Left cardiac atrium (tissue), 4 donors: ENCODE measurements at regions not wholly inside any gene's neighbourhood (a gene's known extent, or its start where the extent isn't known, plus 50 kb on each side); places are given as distances from the start of the nearest gene placed in this dataset.

Experiments used
- ATAC-seq, 2 donors: fragments of 200-7000 bp; cut with Tn5 transposase; one replicate each; pipeline ENCODE4 v1.9.1; 2020; ENCODE audit warnings: mild to moderate bottlenecking in 2 of 2, moderate library complexity in 2 of 2
- DNase-seq: peaks from one replicate; pipeline ENCODE4 v3.0.0-alpha.2; 2020
- intact Hi-C, 2 donors: fragments of 100-400 bp; cut with DNase I; formaldehyde crosslinking; loops; one replicate each; pipeline versions ENCODE4 v1.14.1 to v1.15.1; 2022 to 2023
- donor health status: DM: no; HTN: yes; CAD: no.
- donor health status: DM: no; HTN: yes; CAD: no; lungs with severe emphysema.
- donor health status: DM: yes; HTN: yes; CAD: no.
- donor health status: Dilated cardiomyopathy.

GRCh38 chr15:68517285-68517761 lies 61.5 kb upstream of the CORO2B start:
- intact Hi-C loops, result loop anchor here in 1 of 2 donors (10.0 kb wide), 1 partner anchor 213 kb away; no protein-coding TSS in a partner anchor
- DNase-seq (peak; percentile 37), ATAC-seq (peak; percentile 82 to 87)

- DNase-seq (no peak), ATAC-seq (peak; percentile 47)
- intact Hi-C loops, result loop anchor here in 1 of 2 donors (10.0 kb wide), 1 partner anchor 213 kb away; no protein-coding TSS in a partner anchor
Observed at GRCh38 chr15:68518046-68518445, 60.7 kb upstream of the CORO2B start.

GRCh38 chr15:68518785-68519430 lies 59.9 kb upstream of the CORO2B start:
- intact Hi-C loops, result loop anchor here in 1 of 2 donors (10.0 kb wide), 1 partner anchor 214 kb away; no protein-coding TSS in a partner anchor
- DNase-seq (no peak), ATAC-seq (no peak)

GRCh38 chr15:68524753-68525584 lies 53.8 kb upstream of the CORO2B start:
- peak in 1 of 2 donors; percentile 46 for ATAC-seq
- no peak for DNase-seq
- intact Hi-C loops, result no loop called here

GRCh38 chr15:68525815-68526214 lies 53.0 kb upstream of the CORO2B start:
- intact Hi-C loops, result no loop called here
- no peak for ATAC-seq
- DNase-seq, result no peak

GRCh38 chr15:68526269-68526668 lies 52.5 kb upstream of the CORO2B start:
- DNase-seq (no peak), ATAC-seq (peak in 1 of 2 donors; percentile 38)
- intact Hi-C loops, result no loop called here

- intact Hi-C loops, result no loop called here
- no peak for ATAC-seq
- no peak for DNase-seq
Observed at GRCh38 chr15:68526784-68527183, 52.0 kb upstream of the CORO2B start.

- DNase-seq (no peak), ATAC-seq (no peak)
- intact Hi-C loops, result no loop called here
Observed at GRCh38 chr15:68528626-68529290, 50.0 kb upstream of the CORO2B start.
